Ectodermal cell (in vitro differentiated cells): ENCODE measurements at regions not wholly inside any gene's neighbourhood (a gene's known extent, or its start where the extent isn't known, plus 50 kb on each side); places are given as distances from the start of the nearest gene placed in this dataset.

Experiments
- H3K27ac ChIP-seq: 2 replicates; pipeline ENCODE4 v1.7.0; 2013; ENCODE audit warnings: mild to moderate bottlenecking, low read depth, low read length; ENCODE audit not compliant: insufficient read depth, poor library complexity, severe bottlenecking
- H3K27me3 ChIP-seq: 2 replicates; pipeline ENCODE4 v1.7.0; 2013; ENCODE audit warnings: mild to moderate bottlenecking, low read length; ENCODE audit not compliant: insufficient read depth, control insufficient read depth, poor library complexity, severe bottlenecking
- H3K36me3 ChIP-seq: one replicate; pipeline ENCODE4 v1.7.0; 2013; ENCODE audit warnings: low read length; ENCODE audit not compliant: control insufficient read depth, insufficient read depth
- H3K4me1 ChIP-seq: one replicate; pipeline ENCODE4 v1.7.0; 2013; ENCODE audit warnings: low read length; ENCODE audit not compliant: control insufficient read depth, insufficient read depth
- H3K4me3 ChIP-seq: 2 replicates; pipeline ENCODE4 v1.7.0; 2013; ENCODE audit warnings: low read depth, low read length, control low read depth; ENCODE audit not compliant: insufficient read depth
- H3K9me3 ChIP-seq: 2 replicates; pipeline ENCODE4 v1.7.0; 2013; ENCODE audit warnings: mild to moderate bottlenecking, low read length, moderate library complexity; ENCODE audit not compliant: control insufficient read depth
- WGBS, 2 experiments: methylation state at CpG; one replicate each; pipeline ENCODE4 v1.1.7; 2013; ENCODE audit warnings: missing lambda C conversion rate in 2 of 2; 5-methylcytosine and 5-hydroxymethylcytosine counted together

DNA sequence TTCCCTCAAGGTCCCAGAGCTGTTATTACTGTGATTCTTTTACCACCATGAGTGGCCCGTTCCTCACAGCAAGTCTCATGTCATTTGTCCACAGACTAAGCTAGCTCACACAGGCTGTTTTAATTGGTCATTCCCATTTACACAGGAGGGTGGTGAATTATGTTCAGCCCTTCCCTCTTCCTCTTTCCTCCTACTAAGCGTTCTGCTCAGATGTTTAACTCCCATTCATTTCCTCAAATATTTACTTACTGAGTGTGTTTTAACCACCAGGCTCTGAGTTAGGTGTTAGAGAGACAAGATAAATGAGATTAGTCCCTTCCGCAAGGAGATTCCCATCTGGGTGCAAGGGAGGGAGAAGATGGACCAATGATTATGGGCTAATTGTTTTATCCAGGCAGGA is 403.6 kb upstream of the ACVR2A start:
- peak overlapping the region; percentile 2 for H3K27ac ChIP-seq
- no peaks in the 10 kb centered on the region for H3K36me3 ChIP-seq
- no peaks in the 10 kb centered on the region for H3K9me3 ChIP-seq
- peaks cover 17% of the 10 kb centered on the region for H3K4me1 ChIP-seq
- 93 to 95% methylated on average over 3 of the region's 3 CpGs for WGBS, 2 experiments
- no peak overlapping the region for H3K4me3 ChIP-seq
- no peaks in the 10 kb centered on the region for H3K27me3 ChIP-seq

DNA sequence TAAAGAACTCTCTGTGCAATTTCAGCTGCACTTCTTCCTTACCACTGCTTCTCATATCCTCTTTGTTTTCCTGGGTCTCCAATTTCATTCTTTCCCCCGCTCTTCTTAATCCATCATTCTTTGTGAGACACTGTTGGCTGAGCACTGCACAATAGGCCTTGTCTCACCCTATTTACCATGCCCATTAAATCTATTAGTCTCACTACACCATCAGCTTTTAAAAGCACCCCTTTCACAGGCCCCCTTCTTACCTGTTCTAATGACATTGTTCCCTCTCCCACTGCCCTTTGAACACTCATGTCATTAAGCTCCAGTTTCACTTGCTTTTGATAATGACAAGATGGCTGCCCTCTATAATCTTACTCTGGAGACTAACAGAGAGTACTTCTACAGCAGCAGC is 404.1 kb upstream of the ACVR2A start:
- Histone ChIP-seq H3K9me3 (no peaks in the 10 kb centered on the region), H3K27me3 (no peaks in the 10 kb centered on the region), H3K4me3 (no peak overlapping the region), H3K4me1 (peaks cover 17% of the 10 kb centered on the region), H3K36me3 (no peaks in the 10 kb centered on the region), H3K27ac (peak overlapping the region; percentile 2)
- WGBS, 2 experiments = 25 to 36% methylated on average over 1 of the region's 1 CpG

- Histone ChIP-seq H3K36me3 (no peaks in the 10 kb centered on the region), H3K27me3 (no peaks in the 10 kb centered on the region)
These were observed 404.8 kb upstream of the ACVR2A start for GRCh38 chr2:147439986-147440385.

DNA sequence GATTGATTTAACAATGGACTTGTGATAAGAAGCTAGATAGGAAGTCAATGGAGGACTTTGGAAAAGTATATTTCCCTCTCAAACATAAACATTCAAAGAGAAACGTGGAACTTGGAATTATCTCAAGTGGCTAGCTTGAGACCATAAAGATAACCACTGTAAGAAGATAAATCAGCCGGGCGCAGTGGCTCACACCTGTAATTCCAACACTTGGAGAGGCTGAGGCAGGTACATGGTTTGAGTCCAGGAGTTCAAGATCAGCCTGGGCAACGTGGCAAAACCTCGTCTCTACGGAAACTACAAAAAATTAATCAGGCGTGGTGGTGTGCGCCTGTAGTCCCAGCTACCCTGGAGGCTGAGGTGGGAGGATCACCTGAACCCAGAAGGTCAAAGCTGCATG is 405.9 kb upstream of the ACVR2A start:
- WGBS, 2 experiments = 93 to 94% methylated on average over 8 of the region's 8 CpGs
- Histone ChIP-seq H3K36me3 (no peaks in the 10 kb centered on the region), H3K27me3 (no peaks in the 10 kb centered on the region), H3K4me1 (peaks cover 17% of the 10 kb centered on the region), H3K27ac (no peak overlapping the region), H3K9me3 (no peaks in the 10 kb centered on the region), H3K4me3 (no peak overlapping the region)

More at GRCh38 chr2:147439986-147440385, 404.8 kb upstream of the ACVR2A start:
- H3K27ac ChIP-seq = no peak overlapping the region
- peaks cover 17% of the 10 kb centered on the region for H3K4me1 ChIP-seq
- no peak overlapping the region for H3K4me3 ChIP-seq
- H3K9me3 ChIP-seq = no peaks in the 10 kb centered on the region

DNA sequence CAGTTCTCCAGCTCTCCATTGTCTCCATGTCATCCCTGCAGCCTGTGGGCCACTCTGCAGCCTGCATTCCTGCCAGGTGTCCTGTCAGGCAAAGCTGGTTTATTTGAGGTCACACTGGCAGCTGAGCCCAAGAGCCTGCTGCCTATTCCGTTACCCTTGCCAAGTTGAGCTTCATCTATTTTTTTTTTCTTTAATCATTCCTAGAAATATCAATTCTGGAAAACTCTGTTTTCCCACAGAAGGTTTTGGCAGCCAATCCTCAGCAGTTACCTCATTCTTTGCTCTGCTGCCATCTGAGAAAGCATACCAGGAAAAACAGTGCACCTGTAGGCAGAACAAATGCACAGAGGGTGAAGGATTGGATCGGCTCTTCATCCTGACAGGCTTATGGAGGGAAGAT is 411.0 kb upstream of the ACVR2A start:
- Histone ChIP-seq H3K36me3 (no peaks in the 10 kb centered on the region), H3K27ac (no peak overlapping the region), H3K4me3 (no peak overlapping the region), H3K27me3 (no peaks in the 10 kb centered on the region), H3K4me1 (no peaks in the 10 kb centered on the region), H3K9me3 (no peaks in the 10 kb centered on the region)
- 95 to 98% methylated on average over 2 of the region's 2 CpGs for WGBS, 2 experiments

- Histone ChIP-seq H3K27me3 (no peaks in the 10 kb centered on the region), H3K27ac (no peak overlapping the region)
- 90 to 100% methylated on average over 2 to 3 of the region's 3 CpGs for WGBS, 2 experiments
These were observed 414.4 kb upstream of the ACVR2A start for GRCh38 chr2:147430408-147430807.

DNA sequence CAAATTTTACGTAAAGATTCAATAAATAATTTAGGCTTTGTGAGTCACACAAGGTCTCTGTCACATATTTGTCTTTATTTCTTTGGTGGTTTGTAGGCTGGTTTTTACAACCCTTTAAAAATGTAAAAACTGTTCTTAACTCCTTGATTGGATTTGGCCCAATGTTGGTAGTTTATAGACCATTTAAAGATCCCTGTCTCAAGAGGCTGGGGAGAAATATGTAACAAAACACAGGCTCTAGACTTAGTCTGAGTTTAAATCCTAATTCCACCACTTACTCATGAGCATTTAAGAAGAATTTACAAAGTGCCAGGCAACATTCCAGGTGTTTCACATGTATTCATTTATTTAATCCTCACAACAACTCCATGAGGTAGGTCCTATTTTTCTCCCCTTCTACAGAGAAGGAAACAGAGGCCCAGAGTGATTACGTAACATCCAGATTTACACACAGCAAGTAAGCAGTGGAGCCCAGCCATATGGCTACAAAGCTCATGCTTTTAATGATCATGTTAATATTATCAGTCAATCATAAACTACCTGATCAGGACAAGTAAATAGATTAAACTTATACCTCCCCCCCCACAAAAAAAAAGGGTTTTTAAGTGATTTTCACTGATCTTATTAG is 416.6 kb upstream of the ACVR2A start:
- Histone ChIP-seq H3K4me1 (no peaks in the 10 kb centered on the region), H3K36me3 (no peaks in the 10 kb centered on the region), H3K9me3 (no peaks in the 10 kb centered on the region), H3K27ac (no peak overlapping the region), H3K27me3 (no peaks in the 10 kb centered on the region), H3K4me3 (no peak overlapping the region)
- WGBS, 2 experiments = 90 to 100% methylated on average over 1 to 2 of the region's 2 CpGs

More at GRCh38 chr2:147430408-147430807, 414.4 kb upstream of the ACVR2A start:
- H3K4me1 ChIP-seq = no peaks in the 10 kb centered on the region
- H3K36me3 ChIP-seq = no peaks in the 10 kb centered on the region
- no peak overlapping the region for H3K4me3 ChIP-seq
- H3K9me3 ChIP-seq = no peaks in the 10 kb centered on the region

GRCh38 chr2:147425437-147426029 is 419.3 kb upstream of the ACVR2A start:
- Histone ChIP-seq H3K4me3 (no peak overlapping the region), H3K36me3 (no peaks in the 10 kb centered on the region), H3K27ac (no peak overlapping the region), H3K27me3 (no peaks in the 10 kb centered on the region), H3K4me1 (no peaks in the 10 kb centered on the region), H3K9me3 (no peaks in the 10 kb centered on the region)
- 94 to 96% methylated on average over 3 of the region's 3 CpGs for WGBS, 2 experiments

DNA sequence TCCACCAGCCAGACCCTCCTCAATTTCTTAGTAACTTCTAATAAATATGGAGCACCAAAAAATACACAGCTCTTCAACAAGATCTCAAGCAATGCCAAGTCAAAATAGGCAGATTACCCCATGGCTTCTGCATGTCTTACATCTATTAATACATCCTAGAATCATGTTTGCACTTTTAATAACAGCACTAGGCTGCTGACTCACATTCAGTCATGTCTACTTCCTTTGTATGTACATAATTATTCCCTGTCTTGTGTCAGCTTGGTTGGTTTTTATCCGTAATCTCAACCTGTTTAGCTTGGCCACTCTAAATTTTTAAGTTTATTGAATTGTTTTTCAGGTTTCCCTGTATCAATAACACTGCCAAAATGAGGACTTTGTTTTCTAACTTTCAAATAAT is 420.1 kb upstream of the ACVR2A start:
- H3K27ac ChIP-seq = no peak overlapping the region
- H3K36me3 ChIP-seq = no peaks in the 10 kb centered on the region
- WGBS, 2 experiments = 86 to 88% methylated on average over 1 of the region's 1 CpG
- no peaks in the 10 kb centered on the region for H3K27me3 ChIP-seq
- no peaks in the 10 kb centered on the region for H3K9me3 ChIP-seq
- no peaks in the 10 kb centered on the region for H3K4me1 ChIP-seq
- H3K4me3 ChIP-seq = no peak overlapping the region

DNA sequence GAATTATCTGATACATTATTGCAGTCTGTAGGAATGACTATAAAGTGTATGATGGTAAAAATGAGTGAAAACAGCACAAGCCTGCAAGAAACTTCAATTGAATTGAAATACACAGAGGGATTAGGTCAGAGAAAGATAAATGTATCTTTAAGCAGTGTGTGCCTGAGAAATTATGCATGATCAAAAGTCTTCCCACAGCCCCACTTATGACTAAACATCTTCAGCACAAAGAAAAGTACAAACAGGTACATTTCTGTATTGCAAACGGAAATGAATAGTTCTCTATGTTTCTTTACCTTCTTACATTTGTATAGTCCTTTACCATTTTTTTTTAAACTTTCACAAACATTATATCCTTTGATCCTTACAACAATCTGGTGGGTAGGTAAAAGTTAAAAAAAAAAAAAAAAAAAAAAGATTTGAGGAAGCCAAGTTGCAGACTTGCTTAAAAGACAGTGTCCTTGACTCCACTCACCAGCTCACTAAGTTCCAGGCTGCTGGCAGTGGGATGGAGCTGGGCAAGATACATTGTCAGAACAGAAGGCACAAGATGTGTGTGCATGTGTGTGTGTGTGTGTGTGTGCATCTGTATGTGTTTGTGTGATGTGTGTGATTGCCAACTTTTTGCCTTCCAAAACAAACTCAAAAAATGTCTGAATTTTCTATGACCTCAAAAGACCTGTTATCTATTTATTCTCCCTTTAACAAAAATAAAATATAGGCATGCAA is 423.7 kb upstream of the ACVR2A start:
- no peak overlapping the region for H3K27ac ChIP-seq
- H3K27me3 ChIP-seq = no peaks in the 10 kb centered on the region
- no peaks in the 10 kb centered on the region for H3K36me3 ChIP-seq
- no peaks in the 10 kb centered on the region for H3K9me3 ChIP-seq
- no peaks in the 10 kb centered on the region for H3K4me1 ChIP-seq
- H3K4me3 ChIP-seq = no peak overlapping the region
- WGBS, 2 experiments = 88 to 100% methylated on average over 1 of the region's 1 CpG
